Astrocyte (in vitro differentiated cells and primary cell): ENCODE measurements at regions not wholly inside any gene's neighbourhood (a gene's known extent, or its start where the extent isn't known, plus 50 kb on each side); places are given as distances from the start of the nearest gene placed in this dataset.

Source experiments
- CTCF ChIP-seq: IDR thresholded peaks from 2 replicates; pipeline ENCODE4 v1.5.1; 2011; ENCODE audit warnings: low read depth, mild to moderate bottlenecking, inconsistent platforms, low read length, moderate library complexity; ENCODE audit not compliant: insufficient read depth
- EZH2 ChIP-seq: IDR thresholded peaks from 2 replicates; pipeline ENCODE4 v1.6.1; 2012; ENCODE audit warnings: mild to moderate bottlenecking, low read length, inconsistent platforms; ENCODE audit not compliant: insufficient read depth

- TF ChIP-seq EZH2 (no peak), CTCF (no peak)
Measured at GRCh38 chr5:13403351-13403750, 541.1 kb downstream of the DNAH5 start.
